ENCODE measurements at regions not wholly inside any gene's neighbourhood (a gene's known extent, or its start where the extent isn't known, plus 50 kb on each side); places are given as distances from the start of the nearest gene placed in this dataset.

- no peak for DNase-seq (ENCODE audit: low read depth in 2 of 3, low spot score in 2 of 3)
These were observed 107.8 kb upstream of the ESR1 start for GRCh38 chr6:151699719-151700118.

DNA sequence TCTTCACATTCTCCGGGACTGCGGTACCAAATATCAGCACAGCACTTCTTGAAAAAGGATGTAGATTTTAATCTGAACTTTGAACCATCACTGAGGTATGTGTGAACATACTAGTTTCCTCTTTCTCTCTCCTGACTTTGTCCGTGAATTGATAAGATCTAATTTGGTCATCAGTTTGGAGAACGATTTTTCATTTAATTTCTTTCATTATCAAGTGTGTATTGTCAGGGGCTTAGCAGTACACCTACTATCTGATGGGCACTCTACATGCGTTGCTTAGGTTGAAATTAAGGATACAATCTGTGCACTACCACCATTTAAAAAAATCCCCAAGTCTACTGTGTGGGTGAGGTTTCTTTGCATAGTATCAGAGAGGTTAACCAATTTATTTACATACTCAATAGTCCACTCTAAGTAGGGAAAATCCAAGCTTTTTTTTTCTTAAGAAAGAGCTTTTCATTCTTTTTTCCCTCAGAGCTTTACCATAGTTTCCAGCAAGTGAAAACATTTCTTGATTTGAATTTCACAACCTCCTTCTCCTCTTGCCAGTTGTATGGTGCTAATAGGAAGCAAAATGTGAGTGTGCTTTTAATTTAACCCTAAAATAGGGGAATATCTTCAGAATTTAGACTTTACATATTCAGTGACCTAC, 105.4 kb upstream of the ESR1 start:
- DNase-seq (ENCODE audit: low read depth in 2 of 3, low spot score in 2 of 3) = no peak

GRCh38 chr6:151702851-151703658, 104.4 kb upstream of the ESR1 start:
- DNase-seq (ENCODE audit: low read depth in 2 of 3, low spot score in 2 of 3) = no peak

GRCh38 chr6:151704383-151704782, 103.1 kb upstream of the ESR1 start:
- DNase-seq (ENCODE audit: low read depth in 2 of 3, low spot score in 2 of 3) = no peak

- no peak for DNase-seq (ENCODE audit: low read depth in 2 of 3, low spot score in 2 of 3)
These were observed 101.3 kb upstream of the ESR1 start for GRCh38 chr6:151705993-151706733.

DNA sequence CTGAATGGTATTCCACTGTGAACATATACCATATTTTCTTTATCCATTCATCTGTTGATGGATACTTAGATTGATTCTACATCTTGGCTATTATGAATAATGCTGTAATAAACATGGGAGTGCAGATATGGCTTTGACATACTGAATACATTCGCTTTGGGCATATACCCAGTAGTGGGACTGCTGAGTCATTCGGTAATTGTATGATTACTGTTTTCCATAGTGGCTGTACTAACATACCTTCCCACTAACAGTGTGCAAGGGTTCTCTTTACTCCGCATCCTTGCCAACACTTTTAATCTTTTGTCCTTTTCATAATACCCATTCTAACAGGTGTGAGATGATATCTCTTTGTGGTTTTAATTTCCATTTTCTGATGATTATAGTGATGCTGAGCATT, 98.2 kb upstream of the ESR1 start:
- no peak for DNase-seq (ENCODE audit: low read depth in 2 of 3, low spot score in 2 of 3)

GRCh38 chr6:151716526-151716932, 91.0 kb upstream of the ESR1 start:
- no peak for DNase-seq (ENCODE audit: low read depth in 2 of 3, low spot score in 2 of 3)

DNA sequence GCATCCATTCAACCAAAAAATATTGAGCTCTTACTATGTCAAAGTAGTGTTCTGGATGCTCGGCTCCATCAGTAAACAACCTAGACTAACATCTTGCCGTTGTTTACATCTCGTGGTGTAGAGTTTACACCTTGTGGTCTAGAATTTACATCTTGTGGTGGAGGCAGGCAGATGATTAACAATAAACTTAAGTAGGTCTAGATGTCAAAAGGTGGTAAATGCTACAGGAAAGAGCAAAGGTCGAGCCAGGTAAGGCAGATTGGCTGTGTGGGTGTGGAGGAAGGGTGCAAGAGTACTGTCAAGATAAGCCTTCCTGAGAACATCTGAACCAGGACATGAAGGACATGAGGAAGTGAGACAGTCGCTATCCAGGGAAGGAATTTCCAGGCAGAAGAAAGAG, 88.4 kb upstream of the ESR1 start:
- no peak for DNase-seq (ENCODE audit: low read depth in 2 of 3, low spot score in 2 of 3)

GRCh38 chr6:151721146-151721545, 86.3 kb upstream of the ESR1 start:
- no peak for DNase-seq (ENCODE audit: low read depth in 2 of 3, low spot score in 2 of 3)

DNA sequence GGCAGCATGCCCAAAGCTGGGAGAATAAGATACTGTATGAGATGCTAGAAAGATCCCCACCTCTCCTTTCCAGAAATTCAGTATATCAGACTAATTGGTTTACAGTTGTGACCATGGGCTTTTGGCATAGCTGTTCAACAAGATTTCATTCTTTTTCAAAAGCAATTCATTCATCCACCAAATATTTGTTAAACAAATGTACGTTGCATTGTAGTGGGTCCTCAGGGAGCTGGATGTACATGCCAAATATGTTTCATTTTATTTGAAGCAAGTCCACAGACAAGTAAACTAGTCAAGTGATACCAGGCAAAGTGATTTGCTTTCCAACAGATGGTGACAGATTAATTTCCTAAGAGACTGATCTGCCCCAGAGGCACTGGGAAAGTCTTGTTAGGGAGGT, 85.8 kb upstream of the ESR1 start:
- DNase-seq (ENCODE audit: low read depth in 2 of 3, low spot score in 2 of 3) = no peak

DNA sequence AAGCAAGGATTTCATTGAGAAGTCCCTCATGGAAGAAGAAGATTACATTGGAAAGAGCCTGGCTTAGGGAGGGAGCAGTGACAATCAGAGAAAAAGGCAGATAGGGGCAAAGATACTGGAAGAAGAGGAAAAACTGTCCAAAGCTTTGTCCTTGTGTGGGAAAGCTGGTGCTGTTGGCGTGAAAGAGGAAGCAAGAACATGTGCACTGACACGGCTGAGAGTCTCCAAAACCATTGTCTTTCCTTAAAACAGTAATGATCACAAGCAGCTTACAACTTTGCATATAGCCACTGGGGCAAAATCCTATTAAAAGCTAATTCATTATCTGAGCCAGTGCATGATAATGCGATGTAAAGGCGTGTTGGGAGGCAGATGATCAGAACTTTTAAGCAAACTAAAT, 85.1 kb upstream of the ESR1 start:
- no peak for DNase-seq (ENCODE audit: low read depth in 2 of 3, low spot score in 2 of 3)

DNA sequence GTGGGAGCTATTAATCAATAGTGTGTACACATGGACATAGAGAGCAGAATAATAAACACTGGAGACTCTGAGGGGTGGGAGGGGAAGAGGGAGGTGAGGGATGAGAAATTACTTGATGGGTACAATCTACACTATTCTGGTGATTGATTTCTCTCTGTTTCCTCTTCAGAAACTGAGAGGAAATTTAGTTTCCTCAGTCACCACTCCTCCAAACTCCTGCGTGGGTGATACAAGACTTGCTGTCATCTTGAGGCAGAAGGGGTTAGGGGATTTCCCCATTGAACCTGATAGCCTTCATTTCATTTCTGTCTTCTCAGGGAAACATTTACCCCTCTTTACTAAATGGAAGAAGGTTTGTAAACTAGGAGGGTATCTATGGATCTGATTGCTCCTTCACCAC, 84.3 kb upstream of the ESR1 start:
- no peak for DNase-seq (ENCODE audit: low read depth in 2 of 3, low spot score in 2 of 3)

DNA sequence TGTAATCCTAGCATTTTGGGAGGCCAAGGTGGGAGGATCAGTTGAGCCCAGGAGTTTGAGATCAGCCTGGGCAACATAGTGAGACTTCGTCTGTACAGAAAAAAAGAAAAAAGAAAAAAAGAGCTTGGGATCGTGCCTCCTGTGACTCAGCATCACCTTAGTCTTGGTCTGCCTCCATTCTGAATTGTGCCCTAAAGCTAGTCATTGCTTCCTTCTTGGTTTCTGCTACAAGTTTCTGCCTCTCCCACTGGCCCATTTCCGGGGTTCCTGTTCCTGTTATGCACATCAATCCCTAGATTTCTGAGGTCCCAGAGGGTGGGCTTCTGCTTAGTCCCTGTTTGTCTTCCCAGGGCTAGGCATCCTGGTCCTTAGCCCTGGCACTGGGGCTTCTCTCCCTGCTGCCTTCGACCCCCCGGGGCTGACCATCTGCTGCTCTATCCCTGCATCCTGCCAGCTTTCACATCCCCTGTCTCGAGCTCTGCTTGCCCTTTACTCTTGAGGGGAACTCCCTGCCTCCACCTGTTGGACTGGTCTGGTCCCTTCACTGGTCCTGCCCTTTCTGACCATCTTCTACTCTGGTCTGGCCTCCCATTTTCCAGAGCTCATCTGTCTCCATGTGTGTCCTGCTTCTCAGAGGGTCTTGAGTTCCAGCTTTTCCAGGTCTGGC, 77.5 kb upstream of the ESR1 start:
- no peak for DNase-seq (ENCODE audit: low read depth in 2 of 3, low spot score in 2 of 3)

DNA sequence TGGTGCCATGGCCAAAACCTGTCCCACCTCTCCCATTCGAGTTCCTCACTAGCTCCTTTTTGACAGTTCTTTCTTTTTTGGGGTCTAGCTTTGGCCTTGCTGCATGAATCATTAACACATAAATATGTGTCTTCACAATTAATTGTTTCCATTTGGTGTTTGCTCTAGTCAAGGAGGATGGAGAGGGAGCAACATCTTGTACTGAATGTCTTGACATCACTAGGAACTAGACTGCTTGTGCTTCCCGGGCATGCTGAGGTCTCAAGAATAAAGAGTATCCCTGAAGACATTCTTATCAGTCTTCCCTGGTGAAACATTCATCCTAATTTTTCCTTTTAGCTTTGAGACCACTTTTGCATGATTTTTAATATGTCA, 77.0 kb upstream of the ESR1 start:
- no peak for DNase-seq (ENCODE audit: low read depth in 2 of 3, low spot score in 2 of 3)

GRCh38 chr6:151731313-151731712, 76.2 kb upstream of the ESR1 start:
- DNase-seq (ENCODE audit: low read depth in 2 of 3, low spot score in 2 of 3) = no peak

GRCh38 chr6:151733680-151734320, 73.7 kb upstream of the ESR1 start:
- DNase-seq (ENCODE audit: low read depth in 2 of 3, low spot score in 2 of 3) = no peak

DNA sequence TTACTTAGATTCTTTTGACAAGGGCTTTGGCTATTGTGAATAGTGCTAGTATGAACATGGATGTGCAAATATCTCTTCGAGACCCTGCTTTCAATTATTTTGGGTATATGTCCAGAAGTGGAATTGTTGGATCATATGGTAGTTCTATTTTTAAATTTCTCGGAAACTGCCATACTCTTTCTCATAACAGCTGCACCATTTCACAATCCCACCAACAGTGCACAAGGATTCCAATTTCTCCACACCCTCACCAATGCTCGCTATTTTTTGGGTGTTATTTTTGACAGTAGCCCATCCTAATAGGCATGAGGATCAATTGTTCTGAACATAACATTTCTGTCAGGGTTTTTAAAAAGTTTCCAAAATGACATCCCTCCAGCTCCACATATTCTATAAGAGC, 69.2 kb upstream of the ESR1 start:
- DNase-seq (ENCODE audit: low read depth in 2 of 3, low spot score in 2 of 3) = no peak

GRCh38 chr6:151738960-151739359, 68.5 kb upstream of the ESR1 start:
- DNase-seq (ENCODE audit: low read depth in 2 of 3, low spot score in 2 of 3) = no peak

DNA sequence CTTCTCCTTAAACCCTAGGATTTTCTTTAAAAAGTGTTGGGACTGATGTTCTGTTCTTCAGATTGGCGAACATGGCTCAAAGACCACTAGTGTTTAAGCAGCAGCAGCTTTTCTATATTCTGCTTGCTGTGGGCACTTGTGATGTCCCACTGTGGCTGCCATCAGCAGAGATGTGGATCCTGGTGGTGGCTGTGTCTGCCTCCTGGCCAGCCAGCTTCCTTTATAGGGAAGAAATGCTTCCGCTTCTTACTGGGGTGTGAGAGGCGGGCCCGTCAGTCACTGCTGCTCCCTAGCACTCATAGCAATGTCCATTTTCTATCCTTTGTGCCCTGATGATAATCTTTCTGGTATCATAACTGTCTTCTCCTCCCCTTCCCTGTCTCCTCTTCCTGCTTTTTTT, 66.7 kb upstream of the ESR1 start:
- DNase-seq (ENCODE audit: low read depth in 2 of 3, low spot score in 2 of 3) = no peak

GRCh38 chr6:151747896-151748295, 59.6 kb upstream of the ESR1 start:
- DNase-seq (ENCODE audit: low read depth in 2 of 3, low spot score in 2 of 3) = no peak

- DNase-seq (ENCODE audit: low read depth in 2 of 3, low spot score in 2 of 3) = no peak
These were observed 58.1 kb upstream of the ESR1 start for GRCh38 chr6:151749341-151749740.

Data from activated CD8-positive, alpha-beta memory T cell treated with anti-CD3 and anti-CD28 coated beads for 48 hours (primary cell).